Posterior vena cava (tissue), 2 donors: ENCODE measurements at regions not wholly inside any gene's neighbourhood (a gene's known extent, or its start where the extent isn't known, plus 50 kb on each side); places are given as distances from the start of the nearest gene placed in this dataset.
"Not testable (repeated sequence)": the region's sequence is repeated elsewhere in the genome, so short reads cannot be mapped to it uniquely, and the experiment has no call there.

Experiments used
- DNase-seq: peaks from one replicate; pipeline ENCODE4 v3.0.0-alpha.2; 2020; ENCODE audit warnings: low spot score
- intact Hi-C, 2 donors: fragments of 100-400 bp; cut with DNase I; formaldehyde crosslinking; loops; one replicate each; pipeline versions ENCODE4 v1.14.1 to v1.14.2; 2022 to 2023
- donor health status: DM: yes; HTN: yes; CAD: no.
- donor health status: DM: yes; HTN: yes; CAD: no.

- no peak for DNase-seq
- intact Hi-C loops: no loop called here
These were observed 52.7 kb upstream of the CRIM1 start for GRCh38 chr2:36302911-36303310.

GRCh38 chr2:36301843-36302242 is 53.7 kb upstream of the CRIM1 start:
- intact Hi-C loops: no loop called here
- DNase-seq: no peak

GRCh38 chr2:36300697-36301096 is 54.9 kb upstream of the CRIM1 start:
- intact Hi-C loops: no loop called here
- DNase-seq: no peak

- DNase-seq: no peak
- intact Hi-C loops: no loop called here
These were observed 58.8 kb upstream of the CRIM1 start for GRCh38 chr2:36296798-36297197.

GRCh38 chr2:36294316-36294721 is 61.3 kb upstream of the CRIM1 start:
- DNase-seq: no peak
- intact Hi-C loops: no loop called here

GRCh38 chr2:36290306-36290856 is 65.2 kb upstream of the CRIM1 start:
- intact Hi-C loops: no loop called here
- no peak for DNase-seq

- intact Hi-C loops: no loop called here
- DNase-seq: no peak
These were observed 65.8 kb upstream of the CRIM1 start for GRCh38 chr2:36289731-36290130.

- DNase-seq: no peak
- intact Hi-C loops: no loop called here
These were observed 68.0 kb upstream of the CRIM1 start for GRCh38 chr2:36287363-36288275.

- intact Hi-C loops, DNase-seq: not testable (repeated sequence)
These were observed 76.1 kb upstream of the CRIM1 start for GRCh38 chr2:36279506-36279905.

GRCh38 chr2:36277881-36278523 is 77.6 kb upstream of the CRIM1 start:
- intact Hi-C loops: no loop called here
- no peak for DNase-seq

GRCh38 chr2:36277146-36277808 is 78.3 kb upstream of the CRIM1 start:
- intact Hi-C loops: no loop called here
- DNase-seq: no peak

- no peak for DNase-seq
- intact Hi-C loops: no loop called here
These were observed 84.3 kb upstream of the CRIM1 start for GRCh38 chr2:36271266-36271665.

GRCh38 chr2:36270758-36271157 is 84.8 kb upstream of the CRIM1 start:
- intact Hi-C loops: no loop called here

GRCh38 chr2:36267194-36267593 is 88.4 kb upstream of the CRIM1 start:
- no peak for DNase-seq
- intact Hi-C loops: loop anchor here in 1 of 2 donors (2.0 kb wide), 1 partner anchor 64 kb away; no protein-coding TSS in a partner anchor

More at GRCh38 chr2:36270758-36271157, 84.8 kb upstream of the CRIM1 start:
- no peak for DNase-seq

- intact Hi-C loops: loop anchor here in 1 of 2 donors (2.0 kb wide), 1 partner anchor 64 kb away; no protein-coding TSS in a partner anchor
- DNase-seq: no peak
These were observed 88.9 kb upstream of the CRIM1 start for GRCh38 chr2:36266536-36267121.

- no peak for DNase-seq
- intact Hi-C loops: no loop called here
These were observed 93.0 kb upstream of the CRIM1 start for GRCh38 chr2:36262581-36262980.

GRCh38 chr2:36255863-36256262 is 99.7 kb upstream of the CRIM1 start:
- no peak for DNase-seq
- intact Hi-C loops: no loop called here

- DNase-seq: no peak
- intact Hi-C loops: no loop called here
These were observed 102.5 kb upstream of the CRIM1 start for GRCh38 chr2:36253086-36253485.

- intact Hi-C loops: no loop called here
- no peak for DNase-seq
These were observed 109.1 kb upstream of the CRIM1 start for GRCh38 chr2:36246320-36246990.
